ENCODE measurements at regions not wholly inside any gene's neighbourhood (a gene's known extent, or its start where the extent isn't known, plus 50 kb on each side); places are given as distances from the start of the nearest gene placed in this dataset.

GRCh38 chr11:116240710-116241109 lies 532.1 kb downstream of the BUD13 start:
- H3K27ac Mint-ChIP-seq (ENCODE audit: unreplicated experiment) = no peak overlapping the region
- no peaks in the 10 kb centered on the region for H3K27me3 Mint-ChIP-seq (ENCODE audit: low read depth)
- no peaks in the 10 kb centered on the region for H3K9me3 Mint-ChIP-seq
- peaks cover 9% of the 10 kb centered on the region for H3K4me1 Mint-ChIP-seq
- H3K4me3 Mint-ChIP-seq = no peak overlapping the region
- DNase-seq (ENCODE audit: low read depth, low spot score) = no peak
- TF ChIP-seq, protein P1, sequence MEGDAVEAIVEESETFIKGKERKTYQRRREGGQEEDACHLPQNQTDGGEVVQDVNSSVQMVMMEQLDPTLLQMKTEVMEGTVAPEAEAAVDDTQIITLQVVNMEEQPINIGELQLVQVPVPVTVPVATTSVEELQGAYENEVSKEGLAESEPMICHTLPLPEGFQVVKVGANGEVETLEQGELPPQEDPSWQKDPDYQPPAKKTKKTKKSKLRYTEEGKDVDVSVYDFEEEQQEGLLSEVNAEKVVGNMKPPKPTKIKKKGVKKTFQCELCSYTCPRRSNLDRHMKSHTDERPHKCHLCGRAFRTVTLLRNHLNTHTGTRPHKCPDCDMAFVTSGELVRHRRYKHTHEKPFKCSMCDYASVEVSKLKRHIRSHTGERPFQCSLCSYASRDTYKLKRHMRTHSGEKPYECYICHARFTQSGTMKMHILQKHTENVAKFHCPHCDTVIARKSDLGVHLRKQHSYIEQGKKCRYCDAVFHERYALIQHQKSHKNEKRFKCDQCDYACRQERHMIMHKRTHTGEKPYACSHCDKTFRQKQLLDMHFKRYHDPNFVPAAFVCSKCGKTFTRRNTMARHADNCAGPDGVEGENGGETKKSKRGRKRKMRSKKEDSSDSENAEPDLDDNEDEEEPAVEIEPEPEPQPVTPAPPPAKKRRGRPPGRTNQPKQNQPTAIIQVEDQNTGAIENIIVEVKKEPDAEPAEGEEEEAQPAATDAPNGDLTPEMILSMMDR (conservative IDR thresholded peaks at IDR 0.05) = no peak
- H3K36me3 Mint-ChIP-seq (ENCODE audit: low read depth) = no peaks in the 10 kb centered on the region

- Mint-ChIP-seq H3K4me1 (peaks cover 3% of the 10 kb centered on the region), H3K4me3 (no peak overlapping the region), H3K27ac (ENCODE audit: unreplicated experiment) (no peak overlapping the region), H3K36me3 (ENCODE audit: low read depth) (no peaks in the 10 kb centered on the region), H3K9me3 (no peaks in the 10 kb centered on the region), H3K27me3 (ENCODE audit: low read depth) (no peaks in the 10 kb centered on the region)
- no peak for DNase-seq (ENCODE audit: low read depth, low spot score)
- TF ChIP-seq, protein P1 (conservative IDR thresholded peaks at IDR 0.05) = no peak
These were observed 533.5 kb downstream of the BUD13 start for GRCh38 chr11:116239247-116239646.

DNA sequence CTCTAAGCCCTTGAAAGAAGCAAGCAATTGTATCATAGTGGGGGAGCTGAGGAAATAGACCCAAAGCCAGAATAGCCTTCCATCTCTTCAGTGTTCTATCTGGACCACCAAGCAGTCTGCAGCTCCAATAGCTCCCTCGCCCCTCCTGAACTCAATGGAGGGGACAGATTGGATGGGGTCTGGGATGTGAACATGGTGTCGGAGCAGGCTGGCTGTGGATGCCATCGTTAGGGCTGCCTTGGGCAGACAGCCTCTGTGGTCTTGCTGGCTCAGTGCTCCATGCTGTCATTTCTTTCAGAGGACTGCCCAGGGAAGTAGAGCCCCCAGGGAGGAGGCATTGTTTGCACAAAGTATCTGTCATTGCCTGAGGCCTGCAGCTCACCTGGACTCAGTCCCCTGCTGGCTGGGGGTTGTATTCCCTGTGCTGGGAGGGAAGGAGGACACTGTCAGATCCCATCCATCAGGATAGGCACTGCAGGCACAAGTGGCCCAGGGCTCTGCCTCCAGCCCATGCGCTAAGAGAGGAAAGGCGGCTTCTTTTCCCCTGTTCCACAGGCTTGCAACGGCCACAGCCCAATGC lies 537.7 kb downstream of the BUD13 start:
- Mint-ChIP-seq H3K4me3 (no peak overlapping the region), H3K27me3 (ENCODE audit: low read depth) (no peaks in the 10 kb centered on the region), H3K9me3 (no peaks in the 10 kb centered on the region), H3K36me3 (ENCODE audit: low read depth) (no peaks in the 10 kb centered on the region), H3K27ac (ENCODE audit: unreplicated experiment) (no peak overlapping the region), H3K4me1 (peaks cover 9% of the 10 kb centered on the region)
- no peak for DNase-seq (ENCODE audit: low read depth, low spot score)
- TF ChIP-seq, protein P1 (conservative IDR thresholded peaks at IDR 0.05) = no peak

DNA sequence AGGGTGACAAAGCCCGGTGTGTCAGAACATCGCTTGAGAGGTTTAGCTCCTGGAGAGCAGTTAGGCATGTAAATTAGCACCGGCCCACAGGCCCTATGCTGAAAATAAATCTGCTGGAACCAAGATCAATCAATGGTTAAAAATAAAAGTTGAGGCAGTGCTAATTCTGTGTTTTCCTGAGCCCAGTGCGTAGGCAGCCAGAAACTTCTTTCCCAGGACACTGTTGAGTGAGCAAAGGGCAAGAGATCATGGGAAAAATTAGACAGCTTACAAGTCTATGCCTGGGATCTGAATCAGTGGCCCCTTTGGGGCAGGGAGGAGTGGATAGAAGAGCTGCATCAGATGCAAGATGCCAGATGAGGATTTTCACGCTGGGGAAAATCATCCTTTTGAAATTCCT lies 539.2 kb downstream of the BUD13 start:
- Mint-ChIP-seq H3K36me3 (ENCODE audit: low read depth) (no peaks in the 10 kb centered on the region), H3K4me1 (peaks cover 16% of the 10 kb centered on the region)

GRCh38 chr11:116232364-116232828 lies 540.4 kb downstream of the BUD13 start:
- TF ChIP-seq, protein P1 (conservative IDR thresholded peaks at IDR 0.05) = no peak
- Mint-ChIP-seq H3K9me3 (no peaks in the 10 kb centered on the region), H3K27ac (ENCODE audit: unreplicated experiment) (no peak overlapping the region), H3K4me3 (no peak overlapping the region), H3K36me3 (ENCODE audit: low read depth) (no peaks in the 10 kb centered on the region), H3K27me3 (ENCODE audit: low read depth) (no peaks in the 10 kb centered on the region), H3K4me1 (peaks cover 16% of the 10 kb centered on the region)
- DNase-seq (ENCODE audit: low read depth, low spot score) = no peak

More for the DNA sequence above, 539.2 kb downstream of the BUD13 start:
- no peak overlapping the region for H3K27ac Mint-ChIP-seq (ENCODE audit: unreplicated experiment)
- no peaks in the 10 kb centered on the region for H3K9me3 Mint-ChIP-seq
- TF ChIP-seq, protein P1 (conservative IDR thresholded peaks at IDR 0.05) = no peak
- no peak overlapping the region for H3K4me3 Mint-ChIP-seq
- no peaks in the 10 kb centered on the region for H3K27me3 Mint-ChIP-seq (ENCODE audit: low read depth)
- DNase-seq (ENCODE audit: low read depth, low spot score) = no peak
